ENCODE measurements at regions not wholly inside any gene's neighbourhood (a gene's known extent, or its start where the extent isn't known, plus 50 kb on each side); places are given as distances from the start of the nearest gene placed in this dataset.
"Not testable (repeated sequence)": the region's sequence is repeated elsewhere in the genome, so short reads cannot be mapped to it uniquely, and the experiment has no call there.

- DNase-seq (ENCODE audit: low read depth, low spot score), result not testable (repeated sequence)
Observed at GRCh38 chr10:46796351-46796750, 114.9 kb upstream of the PTPN20 start.

- DNase-seq (ENCODE audit: low read depth, low spot score), result not testable (repeated sequence)
Observed at GRCh38 chr10:46802010-46802409, 109.2 kb upstream of the PTPN20 start.

- DNase-seq (ENCODE audit: low read depth, low spot score), result not testable (repeated sequence)
Observed at GRCh38 chr10:46803082-46803481, 108.1 kb upstream of the PTPN20 start.

GRCh38 chr10:46810222-46810621 is 101.0 kb upstream of the PTPN20 start:
- DNase-seq (ENCODE audit: low read depth, low spot score), result not testable (repeated sequence)

GRCh38 chr10:46816126-46816525 is 95.1 kb upstream of the PTPN20 start:
- not testable (repeated sequence) for DNase-seq (ENCODE audit: low read depth, low spot score)

- not testable (repeated sequence) for DNase-seq (ENCODE audit: low read depth, low spot score)
Observed at GRCh38 chr10:46840393-46841050, 70.7 kb upstream of the PTPN20 start.

- not testable (repeated sequence) for DNase-seq (ENCODE audit: low read depth, low spot score)
Observed at GRCh38 chr10:46841051-46841593, 70.1 kb upstream of the PTPN20 start.

GRCh38 chr10:46845194-46845593 is 66.0 kb upstream of the PTPN20 start:
- not testable (repeated sequence) for DNase-seq (ENCODE audit: low read depth, low spot score)

- DNase-seq (ENCODE audit: low read depth, low spot score), result not testable (repeated sequence)
Observed at GRCh38 chr10:46845640-46846039, 65.6 kb upstream of the PTPN20 start.

GRCh38 chr10:46860753-46861152 is 50.5 kb upstream of the PTPN20 start:
- DNase-seq (ENCODE audit: low read depth, low spot score), result not testable (repeated sequence)
